Coronary artery (tissue), 2 donors: ENCODE measurements at regions not wholly inside any gene's neighbourhood (a gene's known extent, or its start where the extent isn't known, plus 50 kb on each side); places are given as distances from the start of the nearest gene placed in this dataset.

Source experiments
- DNase-seq: peaks from one replicate; pipeline ENCODE4 v3.0.0-alpha.2; 2017; ENCODE audit warnings: low spot score
- H3K27ac ChIP-seq, 2 donors: fragments of 200-600 bp; sonication (generic); one replicate each; pipeline ENCODE4 v1.5.1; 2016 to 2019
- H3K4me3 ChIP-seq: fragments of 200-600 bp; sonication (generic); 2 replicates; pipeline ENCODE4 v1.5.1; 2016; ENCODE audit warnings: mild to moderate bottlenecking, moderate library complexity
- CTCF ChIP-seq: fragments of 200-600 bp; sonication (generic); IDR thresholded peaks from one replicate; pipeline ENCODE4 v1.5.1; 2019; ENCODE audit warnings: antibody characterized with exemption

GRCh38 chr12:90791445-90791844 lies 163.5 kb downstream of the CCER1 start:
- no peak for DNase-seq
- Histone ChIP-seq H3K27ac (no peak overlapping the region), H3K4me3 (no peak overlapping the region)
- TF ChIP-seq CTCF, result no peak

DNA sequence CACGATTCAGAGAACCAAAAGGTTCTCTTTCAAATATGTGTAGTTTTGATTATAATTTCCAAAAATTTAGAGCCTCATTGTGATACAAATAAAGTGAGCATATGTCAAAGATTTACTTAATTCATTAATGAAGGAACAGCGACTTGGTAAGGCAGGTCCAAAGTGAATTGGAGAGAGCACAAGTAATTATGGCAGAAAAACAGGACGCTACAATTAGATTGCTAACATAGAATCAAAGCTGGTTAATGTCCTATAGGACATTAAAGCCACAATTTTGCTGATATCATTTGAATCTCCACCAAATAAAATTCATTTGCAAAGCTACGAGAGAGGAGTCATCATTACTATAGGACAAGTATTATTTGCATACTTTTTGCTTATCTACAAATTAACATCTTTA lies 164.2 kb downstream of the CCER1 start:
- no peak overlapping the region for H3K27ac ChIP-seq
- TF ChIP-seq CTCF, result no peak
- DNase-seq, result no peak

GRCh38 chr12:90773491-90773890 lies 181.5 kb downstream of the CCER1 start:
- no peak for DNase-seq
- Histone ChIP-seq H3K4me3 (no peak overlapping the region), H3K27ac (no peak overlapping the region)
- no peak for TF ChIP-seq CTCF

More for the DNA sequence above, 164.2 kb downstream of the CCER1 start:
- no peak overlapping the region for H3K4me3 ChIP-seq

- DNase-seq, result no peak
Measured at GRCh38 chr12:90770861-90771260, 184.1 kb downstream of the CCER1 start.

DNA sequence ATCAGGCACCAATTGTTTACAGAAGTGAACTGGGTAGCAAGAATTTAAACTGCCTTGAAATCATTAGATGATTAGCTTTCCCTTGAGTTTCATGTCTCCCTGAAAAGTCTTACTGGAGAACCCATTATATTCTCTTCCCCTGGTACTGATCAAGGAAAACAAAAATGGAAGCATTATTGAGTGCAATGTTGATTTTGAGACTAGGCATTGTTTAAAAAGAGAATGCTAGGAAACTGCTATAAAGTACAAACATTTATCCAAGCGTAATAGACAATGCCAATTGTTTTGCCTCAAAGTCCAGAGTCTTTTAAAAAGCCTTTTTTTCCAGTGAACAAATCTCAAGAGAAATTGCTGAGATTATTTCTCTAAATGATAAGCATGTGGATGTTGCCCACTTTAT lies 197.0 kb downstream of the CCER1 start:
- DNase-seq, result no peak
- H3K4me3 ChIP-seq, result no peak overlapping the region
- H3K27ac ChIP-seq, result no peak overlapping the region
- TF ChIP-seq CTCF, result no peak

More at GRCh38 chr12:90770861-90771260, 184.1 kb downstream of the CCER1 start:
- H3K27ac ChIP-seq, result no peak overlapping the region
- no peak overlapping the region for H3K4me3 ChIP-seq
- TF ChIP-seq CTCF, result no peak

DNA sequence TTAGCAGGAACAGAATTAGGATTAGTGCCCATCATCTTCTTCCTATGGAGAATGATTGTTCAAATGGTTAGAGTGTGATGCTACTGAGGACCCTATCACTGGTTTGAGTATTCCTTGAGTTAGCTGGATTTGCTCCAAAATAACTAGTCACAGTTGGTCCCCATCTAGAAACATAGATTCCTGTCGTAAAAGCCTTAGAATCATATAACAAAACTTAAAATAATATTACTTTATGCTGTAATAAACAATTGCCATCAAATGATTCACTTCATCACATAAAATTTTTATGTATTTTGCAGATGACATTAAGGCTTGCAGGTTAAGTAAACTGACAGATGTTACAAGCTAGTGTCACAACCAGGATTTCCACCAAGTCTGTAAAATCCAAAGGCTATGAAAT lies 209.8 kb downstream of the CCER1 start:
- TF ChIP-seq CTCF, result no peak
- DNase-seq, result no peak
- no peak overlapping the region for H3K27ac ChIP-seq
- H3K4me3 ChIP-seq, result no peak overlapping the region

DNA sequence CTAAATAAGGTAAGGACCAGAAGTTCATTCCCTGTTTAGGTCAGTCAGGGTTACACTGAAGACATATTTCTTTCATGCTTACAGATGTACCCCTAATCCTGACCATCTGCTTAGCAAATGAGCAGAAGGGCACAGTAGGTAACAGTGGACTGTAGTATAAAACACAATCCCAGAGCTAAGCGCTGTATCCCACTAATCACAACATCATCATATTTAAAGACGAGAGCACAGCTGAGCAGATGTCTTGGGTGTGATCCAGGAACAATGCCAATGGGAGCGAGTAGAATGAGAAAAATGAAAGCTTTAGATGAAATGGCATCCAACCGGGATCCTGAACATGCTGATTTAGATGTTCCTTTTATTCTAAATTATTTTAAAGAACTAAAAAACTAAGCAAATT lies 213.4 kb downstream of the CCER1 start:
- Histone ChIP-seq H3K4me3 (no peak overlapping the region), H3K27ac (no peak overlapping the region)
- DNase-seq, result no peak
- no peak for TF ChIP-seq CTCF
